GM19455 (cell line): ENCODE measurements at regions not wholly inside any gene's neighbourhood (a gene's known extent, or its start where the extent isn't known, plus 50 kb on each side); places are given as distances from the start of the nearest gene placed in this dataset.

Source experiments
- ATAC-seq: cut with Tn5 transposase; IDR thresholded peaks from one replicate; pipeline ENCODE4 v1.9.1; 2021; ENCODE audit not compliant: unreplicated experiment

DNA sequence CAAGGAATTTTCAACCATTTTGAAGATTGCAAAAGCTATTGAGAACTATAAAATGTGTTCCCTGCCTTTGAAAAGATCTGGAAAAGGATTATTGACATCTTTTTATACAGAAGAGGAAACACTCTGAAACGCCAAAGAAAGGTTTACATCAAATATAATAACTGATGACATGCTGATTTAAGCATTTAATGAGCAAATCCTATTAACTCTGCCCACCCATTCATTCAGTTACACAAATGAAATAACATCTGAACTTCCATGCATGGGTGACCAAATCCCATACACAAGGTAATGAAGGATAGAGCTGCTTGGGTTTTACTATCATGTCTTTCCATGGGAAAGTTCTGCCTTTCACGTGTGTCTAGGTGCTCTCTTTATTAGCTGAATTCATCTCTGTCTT, 589.4 kb upstream of the WWC1 start:
- no peak for ATAC-seq

DNA sequence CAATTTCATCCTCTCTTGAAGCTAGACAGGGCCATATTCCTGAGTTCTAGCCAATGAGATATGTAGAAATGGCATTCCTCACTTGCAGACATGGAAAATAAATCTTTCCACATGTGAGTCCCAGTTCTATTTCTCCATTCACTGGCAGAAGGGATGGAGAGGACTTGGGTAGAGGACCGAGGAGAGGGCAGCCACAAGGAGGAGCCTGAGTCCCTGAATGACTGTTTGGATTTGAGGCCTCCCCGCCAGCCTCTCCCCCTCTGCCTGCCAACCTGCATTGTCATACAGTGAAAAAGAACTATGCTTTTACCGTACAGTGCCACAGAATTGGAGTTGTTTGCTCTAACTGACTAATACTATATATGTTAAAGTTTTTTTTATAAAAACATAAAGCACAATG, 583.0 kb upstream of the WWC1 start:
- no peak for ATAC-seq

DNA sequence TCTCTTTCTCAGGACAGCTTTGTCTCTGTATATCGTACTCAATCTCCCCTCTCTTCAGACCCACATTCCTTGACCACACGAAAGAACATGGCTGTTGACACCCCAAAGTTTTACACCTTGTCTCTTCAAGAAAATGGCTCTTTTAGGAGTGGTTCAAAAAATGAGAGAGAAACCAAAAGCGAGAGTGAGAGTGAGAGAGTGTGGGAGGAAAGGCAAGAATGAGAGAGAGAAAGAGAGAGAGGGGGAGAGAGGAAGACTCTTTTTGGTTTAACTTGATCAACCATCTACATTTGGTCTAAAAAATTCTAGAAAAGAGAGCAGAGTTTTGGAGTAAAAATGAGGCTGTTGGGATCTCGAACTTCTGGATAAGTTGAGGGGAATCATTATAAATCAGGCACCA, 581.8 kb upstream of the WWC1 start:
- peak; percentile 80 for ATAC-seq

DNA sequence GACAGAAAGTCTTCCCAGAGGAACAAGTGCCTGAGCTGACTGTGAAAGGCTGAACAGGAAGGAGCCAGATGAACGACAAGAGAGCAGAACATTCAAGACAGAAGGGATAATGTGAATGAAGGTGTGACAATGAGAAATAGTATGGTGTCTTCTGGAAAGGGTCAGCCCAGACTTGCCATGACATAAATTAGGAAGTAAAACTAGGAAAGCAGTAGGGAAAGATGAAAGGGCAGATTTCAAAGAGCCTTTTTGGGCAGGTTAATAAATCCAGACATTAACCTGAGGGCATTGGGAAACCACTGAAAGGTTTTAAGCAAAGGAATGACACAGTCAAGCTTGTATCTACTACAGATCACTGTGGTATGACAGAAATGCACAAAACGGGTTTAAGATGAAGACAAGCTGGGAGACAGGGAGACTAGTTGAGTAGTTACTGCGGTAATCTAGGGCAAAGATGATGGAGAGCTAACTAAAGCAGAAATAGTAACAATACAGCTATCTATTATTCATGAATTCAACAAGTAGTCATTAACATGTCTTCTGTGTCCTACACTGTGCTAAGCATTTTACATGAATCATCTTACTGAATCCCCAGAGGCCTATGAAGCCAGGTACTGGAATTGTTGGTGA, 580.9 kb upstream of the WWC1 start:
- ATAC-seq: no peak

DNA sequence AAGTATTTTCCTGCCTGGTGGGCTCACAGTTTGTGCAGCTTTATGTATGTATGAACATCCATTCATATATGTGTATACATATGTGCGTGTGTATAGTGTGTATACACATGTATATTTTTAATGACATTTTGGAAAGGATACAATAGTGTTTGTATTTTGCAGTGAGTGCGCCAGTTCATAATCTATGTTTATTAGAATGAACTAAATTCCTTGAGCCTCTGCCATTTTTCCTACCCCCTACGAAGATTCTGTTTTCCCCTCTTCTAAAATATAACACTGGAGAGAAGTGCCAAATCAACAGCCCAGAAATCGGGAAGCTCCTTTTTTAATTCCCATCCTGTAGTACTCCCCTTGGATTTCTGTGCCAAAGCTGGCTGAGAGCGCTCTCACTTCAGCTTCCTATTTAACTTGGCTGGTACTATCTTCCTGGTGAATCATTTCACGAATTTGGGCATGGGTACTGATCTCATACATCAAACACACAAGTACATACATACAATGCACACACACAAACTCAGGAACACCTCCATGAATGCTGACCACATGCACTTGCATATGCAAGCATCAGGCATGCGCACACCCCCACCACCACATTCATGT, 578.4 kb upstream of the WWC1 start:
- ATAC-seq: no peak

DNA sequence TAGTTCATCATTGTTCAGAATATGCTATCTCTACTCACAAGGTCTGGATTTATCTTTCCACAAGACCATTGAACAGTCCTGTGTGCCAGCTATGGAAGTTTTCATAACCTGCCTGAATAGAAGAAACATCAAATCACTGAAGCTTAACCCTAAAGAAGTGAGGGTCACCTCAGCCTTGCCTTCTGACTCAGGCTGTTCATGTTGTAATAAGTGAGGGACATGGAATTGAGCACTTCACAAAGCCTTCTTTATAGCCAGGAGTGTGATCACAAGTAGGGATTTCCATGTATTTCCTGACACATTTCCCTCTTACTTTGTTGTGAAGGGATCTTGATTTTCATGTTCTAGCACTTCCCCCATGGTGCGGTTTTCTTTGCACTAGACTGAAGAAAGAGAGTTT, 577.5 kb upstream of the WWC1 start:
- ATAC-seq: no peak

DNA sequence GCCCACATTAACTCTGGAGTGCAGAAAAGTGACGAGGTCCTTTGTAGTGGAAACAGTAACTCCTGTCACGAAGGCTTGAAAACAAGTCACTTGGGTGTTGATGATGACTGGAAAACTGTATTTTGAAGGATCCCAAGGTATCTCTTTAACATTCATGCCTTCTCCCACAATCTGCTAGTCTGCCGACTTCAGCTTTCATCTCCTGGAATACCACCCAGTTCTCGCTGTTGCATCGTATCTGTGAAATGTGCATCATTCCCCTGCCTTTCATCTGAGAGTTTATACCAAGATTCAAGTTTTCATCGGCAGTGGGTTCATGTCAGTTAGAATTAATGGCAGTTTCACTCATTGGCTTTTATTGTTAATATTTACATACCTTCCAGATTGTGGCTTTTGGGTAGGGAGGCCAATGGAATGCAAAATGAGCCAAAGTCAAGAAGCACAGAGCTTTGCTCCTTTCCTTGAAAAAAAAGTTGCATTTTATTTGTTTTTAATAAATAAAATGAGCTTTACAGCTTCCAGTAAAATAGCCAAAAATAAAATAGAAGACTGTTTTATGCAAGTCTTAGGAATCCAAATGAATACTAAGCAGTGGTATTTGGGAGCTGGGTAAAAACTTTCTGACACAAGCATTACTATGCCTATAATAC, 575.2 kb upstream of the WWC1 start:
- ATAC-seq: no peak

DNA sequence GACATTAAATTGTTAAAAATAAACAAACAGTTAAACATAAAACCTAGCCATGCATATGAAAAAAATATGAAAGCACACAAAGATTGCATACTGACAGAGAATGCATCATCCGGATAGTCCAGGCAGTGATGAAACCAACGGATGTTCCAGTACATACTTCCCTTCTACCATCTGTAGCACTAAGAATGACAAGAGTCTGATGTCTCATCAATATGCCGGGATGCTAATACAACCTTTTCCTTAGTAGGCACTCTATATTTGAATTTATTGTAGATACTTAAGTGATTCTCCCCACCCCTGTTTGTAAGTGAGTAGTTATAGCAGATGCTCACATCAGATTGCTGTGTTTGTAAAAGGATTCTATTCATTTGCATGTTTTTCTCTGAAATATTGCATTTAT, 571.2 kb upstream of the WWC1 start:
- ATAC-seq: no peak

DNA sequence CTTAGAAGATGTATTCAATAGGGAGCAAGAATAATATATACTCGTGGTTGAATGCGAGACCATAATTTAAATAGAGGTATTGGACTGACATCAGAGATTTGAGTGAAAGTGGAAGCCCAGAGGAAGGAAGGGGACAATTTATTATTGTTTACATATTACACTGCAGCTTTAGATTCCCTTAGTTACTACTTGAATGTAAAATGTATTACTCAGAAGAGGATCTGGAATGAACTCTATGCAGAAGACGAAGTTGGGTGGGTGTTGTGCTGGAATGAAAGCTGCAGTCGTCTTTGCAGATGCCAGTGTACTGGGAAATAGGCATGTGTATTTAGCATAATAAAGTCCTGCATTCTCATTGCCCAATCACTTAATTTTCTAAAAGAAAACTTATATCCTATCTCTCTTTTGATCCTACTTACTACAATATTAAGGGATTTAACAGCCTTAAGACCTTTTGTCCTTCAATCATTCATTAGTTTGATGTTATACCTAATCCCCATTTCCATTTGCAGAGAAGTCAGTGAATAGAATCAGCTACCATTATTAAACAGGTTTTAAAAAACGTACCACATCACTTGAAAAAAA, 570.7 kb upstream of the WWC1 start:
- no peak for ATAC-seq

DNA sequence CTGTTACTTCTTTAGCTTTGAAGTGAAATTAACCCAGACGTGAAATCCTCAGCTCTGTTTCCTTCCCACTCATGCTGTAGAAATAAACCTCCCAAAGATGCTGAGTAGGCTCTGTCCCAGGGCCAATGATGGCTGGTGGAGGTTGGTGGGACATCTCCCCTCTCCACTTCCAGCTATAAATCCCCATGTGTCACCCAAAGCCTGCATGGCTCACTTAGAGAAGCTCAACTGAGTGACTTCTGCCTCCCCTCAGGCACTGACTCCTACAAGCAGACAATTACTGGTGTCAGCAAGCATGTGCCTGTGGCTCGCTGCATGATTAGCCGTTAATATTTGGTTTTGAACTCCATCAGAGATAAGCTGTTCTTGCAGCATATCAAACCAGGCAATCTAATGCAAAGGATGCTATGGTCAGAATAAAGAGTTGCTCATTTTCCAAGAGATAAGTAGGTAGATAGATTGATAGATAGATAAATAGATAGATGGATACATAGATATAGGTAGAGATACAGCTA, 569.5 kb upstream of the WWC1 start:
- ATAC-seq: no peak

DNA sequence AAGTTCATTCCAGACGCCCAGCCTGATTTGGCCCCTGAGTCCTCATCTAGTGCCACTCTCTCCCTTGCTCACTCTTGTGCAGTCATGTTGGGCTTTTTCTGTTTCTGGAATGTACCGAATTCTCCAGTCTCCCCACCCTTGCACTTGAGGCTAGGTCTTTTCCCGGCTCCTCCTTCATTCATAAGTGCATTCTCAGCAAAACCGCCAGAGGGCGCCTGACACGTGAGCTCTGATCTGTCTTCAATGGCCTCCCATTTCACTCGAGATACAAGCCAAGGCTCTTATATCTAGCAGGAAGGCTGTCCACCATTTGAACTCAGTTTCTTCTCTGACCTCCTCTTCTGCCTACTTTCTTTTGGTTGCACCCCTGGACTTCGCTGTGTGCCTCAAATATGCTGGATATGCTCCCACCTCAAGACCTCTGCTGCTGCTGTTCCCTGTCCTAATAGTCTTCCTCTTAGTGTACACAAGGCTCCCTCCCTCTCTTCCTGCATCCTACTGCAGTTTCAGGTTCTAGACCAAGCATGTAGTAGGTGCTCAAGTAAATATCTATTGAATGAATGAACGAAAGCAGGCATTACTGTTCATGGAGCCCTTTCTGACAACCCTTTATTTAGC, 568.1 kb upstream of the WWC1 start:
- peak; percentile 95 for ATAC-seq

DNA sequence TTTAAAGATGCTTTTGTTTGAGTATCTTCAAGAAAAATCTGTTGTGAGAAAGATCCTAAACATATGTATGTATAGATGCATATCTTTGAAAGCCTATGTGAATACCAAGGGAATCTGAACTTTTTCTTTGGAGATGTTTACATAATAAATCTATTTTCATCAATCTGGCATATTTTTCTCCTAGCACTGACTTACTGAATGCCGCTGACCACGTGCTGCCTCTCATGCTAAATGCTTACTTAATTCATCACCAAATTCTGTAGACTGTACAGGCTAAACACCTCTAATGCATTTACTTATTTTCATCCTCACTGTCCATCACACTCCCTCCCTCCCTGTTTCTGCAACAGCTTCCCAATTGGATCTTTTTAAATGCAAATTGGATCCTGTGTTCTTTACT, 566.2 kb upstream of the WWC1 start:
- no peak for ATAC-seq

DNA sequence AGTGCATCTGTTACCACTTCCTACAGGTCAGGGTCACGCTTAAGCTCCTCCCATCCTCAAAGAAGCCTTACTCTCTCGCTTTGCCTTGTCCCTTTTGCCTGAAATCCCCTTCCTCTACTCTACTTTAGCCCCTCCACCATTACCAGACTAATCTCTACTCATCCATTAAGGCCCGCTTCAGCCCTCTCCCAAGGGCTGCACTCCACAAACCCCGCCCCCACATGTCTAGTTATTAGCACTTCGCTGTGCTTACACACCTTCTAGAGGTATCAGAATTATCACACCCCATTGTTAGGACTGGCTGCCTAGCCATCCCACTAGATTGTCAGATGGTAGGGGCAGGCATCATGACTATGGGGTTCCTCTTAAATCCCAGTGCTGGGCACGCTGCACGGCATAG, 565.7 kb upstream of the WWC1 start:
- no peak for ATAC-seq

DNA sequence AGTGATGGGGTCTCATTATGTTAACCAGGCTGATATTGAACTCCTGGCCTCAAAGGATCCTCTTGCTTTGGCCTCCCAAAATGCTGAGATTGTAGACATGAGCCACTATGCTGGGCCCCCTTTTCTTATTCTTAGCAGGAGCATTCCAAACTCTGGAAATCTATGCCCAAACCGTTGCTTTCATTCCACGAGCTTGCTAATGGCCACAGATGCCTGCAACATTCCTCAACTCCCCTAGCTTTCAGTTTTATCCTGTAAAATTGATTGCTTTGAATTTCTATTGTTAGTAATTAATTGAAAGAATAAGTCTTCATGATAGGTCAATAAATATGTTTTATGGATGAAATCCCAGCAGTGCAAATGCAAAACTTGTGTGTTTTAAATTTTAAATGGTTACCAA, 564.8 kb upstream of the WWC1 start:
- no peak for ATAC-seq

DNA sequence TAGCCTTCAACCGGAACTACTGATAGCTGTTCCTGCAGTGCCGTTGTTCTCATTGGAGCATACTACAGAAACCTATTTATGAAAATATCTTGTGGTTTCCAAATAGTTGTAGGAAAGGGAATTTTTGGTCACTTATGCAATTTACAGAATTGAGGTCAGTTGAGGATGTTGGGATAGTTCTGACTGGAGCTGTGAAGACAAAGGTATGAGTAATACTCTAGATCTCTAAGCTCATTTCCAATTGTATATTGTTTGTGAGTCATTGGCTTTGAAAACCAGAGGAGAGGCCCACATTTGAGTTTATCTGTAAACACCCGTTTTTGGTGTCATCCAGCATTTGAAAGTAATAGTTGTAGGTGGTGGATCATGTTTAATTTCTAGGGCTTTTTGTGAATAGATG, 561.3 kb upstream of the WWC1 start:
- no peak for ATAC-seq

DNA sequence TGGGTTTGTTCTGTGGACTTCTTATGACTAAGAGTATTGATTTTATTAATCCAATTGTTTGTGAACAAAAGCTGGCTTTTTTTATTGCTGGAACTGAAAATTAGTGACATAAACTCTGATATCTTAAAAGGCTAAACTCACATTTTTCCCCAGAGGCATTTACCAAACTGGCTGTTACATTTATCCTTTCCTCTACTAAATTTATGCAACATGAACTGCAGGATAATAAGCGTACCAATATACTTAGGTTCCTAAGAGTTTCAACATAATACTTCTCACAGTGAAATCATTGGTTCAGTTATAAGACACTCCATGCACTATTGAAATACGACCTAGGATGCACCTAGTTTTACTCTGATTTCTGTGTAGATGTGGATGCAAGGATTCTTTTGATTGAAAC, 560.8 kb upstream of the WWC1 start:
- no peak for ATAC-seq

DNA sequence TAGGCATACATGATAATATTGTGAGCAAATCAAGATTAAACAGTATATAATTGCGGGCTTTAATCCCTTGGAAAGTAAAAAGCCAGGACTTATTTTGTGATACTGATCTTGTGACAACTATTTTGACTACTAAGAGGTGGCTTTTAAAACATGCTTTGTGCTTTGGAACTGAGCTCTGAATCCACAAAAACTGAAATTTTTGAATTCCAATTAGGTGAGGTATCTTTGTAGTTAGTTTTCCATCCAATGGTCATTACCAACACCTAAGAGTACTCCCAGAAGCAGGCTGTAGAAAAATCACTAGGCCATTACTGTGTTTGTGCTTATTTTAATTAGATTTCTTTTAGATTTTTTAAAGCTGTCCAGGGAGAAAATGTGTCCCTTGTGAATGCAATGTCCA, 559.5 kb upstream of the WWC1 start:
- no peak for ATAC-seq

DNA sequence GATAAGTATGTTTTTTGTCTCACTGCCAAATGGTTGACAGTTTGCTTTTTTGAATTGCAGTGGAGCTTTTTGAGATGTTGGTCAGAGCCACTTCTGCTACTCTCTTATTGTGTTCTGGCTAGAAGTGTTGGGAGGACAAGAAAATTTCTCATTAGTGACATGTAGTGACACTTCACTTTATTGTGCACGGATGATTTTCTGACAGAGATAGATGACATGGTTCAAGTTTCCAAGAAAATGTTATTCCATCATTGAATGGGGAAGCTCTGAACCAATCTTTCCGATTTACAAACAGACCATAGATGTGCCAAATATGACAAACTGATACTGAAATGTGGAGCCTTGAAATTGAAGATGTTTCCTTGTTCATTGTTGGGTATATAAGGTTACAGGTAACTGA, 558.9 kb upstream of the WWC1 start:
- no peak for ATAC-seq

DNA sequence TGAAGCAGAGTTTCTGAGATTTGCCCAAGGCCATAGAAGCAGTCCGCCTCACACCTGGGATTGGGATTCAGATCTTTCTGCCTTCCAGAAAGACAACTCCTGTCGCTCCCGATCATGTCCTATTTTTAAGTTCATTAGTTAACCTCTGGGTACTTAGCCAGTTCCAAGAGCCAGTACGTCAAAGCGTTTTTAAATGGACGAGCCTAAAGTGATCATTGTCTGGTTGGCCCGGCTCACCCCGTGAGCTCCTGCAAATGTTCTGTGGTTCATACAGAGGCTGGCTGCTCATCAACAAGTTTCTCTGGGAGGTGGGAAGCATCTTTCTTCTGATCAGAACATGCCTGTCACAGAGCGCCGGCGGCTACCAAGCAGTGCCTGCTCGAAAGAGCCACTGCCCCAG, 554.5 kb upstream of the WWC1 start:
- ATAC-seq: no peak

DNA sequence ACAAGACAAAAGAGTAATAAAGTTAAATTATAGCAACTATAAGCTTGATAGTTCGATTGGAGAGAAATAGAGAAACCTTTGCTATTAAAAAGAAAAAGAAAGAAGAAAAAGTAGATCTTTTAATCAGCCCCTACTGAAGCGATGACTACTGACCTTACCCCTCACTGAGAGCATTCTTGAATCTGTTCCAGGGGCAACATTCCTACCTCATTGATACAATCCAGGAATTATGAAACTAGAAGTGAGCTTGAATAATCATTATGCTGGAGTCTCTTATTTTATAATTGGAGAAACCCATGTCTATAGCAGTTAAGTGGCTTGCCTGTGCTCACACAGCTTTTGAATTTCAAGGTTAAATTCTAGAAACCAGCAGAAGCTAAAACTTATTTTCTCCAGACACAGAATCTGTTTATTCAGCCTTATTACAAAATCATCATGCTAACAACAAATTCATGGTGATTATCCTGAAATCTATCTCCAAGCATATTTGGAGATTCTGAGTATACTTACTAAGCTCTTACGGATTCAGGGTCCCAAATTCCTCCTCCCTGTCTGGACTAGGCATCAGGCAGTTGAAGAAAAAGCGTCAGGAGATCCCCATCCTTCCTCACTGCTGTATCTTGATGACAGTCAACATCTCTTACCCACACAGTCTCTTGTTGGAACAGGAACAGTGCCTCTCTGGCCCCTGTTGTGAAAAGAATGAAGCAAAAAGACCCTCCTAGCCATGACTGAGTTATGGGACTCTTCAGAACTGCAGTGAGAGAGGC, 547.6 kb upstream of the WWC1 start:
- ATAC-seq: no peak

DNA sequence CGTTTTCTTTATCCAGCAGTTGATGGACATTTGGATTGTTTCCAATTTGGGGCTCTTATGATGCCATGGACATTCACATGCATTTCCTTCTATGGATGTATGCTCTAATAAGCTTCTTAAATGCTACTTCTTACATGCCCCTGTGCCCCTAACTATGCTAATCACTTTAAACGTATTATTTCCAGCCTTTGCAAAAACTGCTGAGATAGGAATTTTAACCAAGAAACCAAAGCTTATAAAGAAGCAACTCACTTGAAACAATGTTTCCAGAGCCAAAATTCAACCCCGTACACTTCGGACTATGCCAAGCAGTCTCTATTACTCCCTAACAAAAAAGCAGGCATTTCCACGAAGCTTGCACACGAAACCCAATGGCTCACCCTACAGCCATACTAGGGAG, 545.6 kb upstream of the WWC1 start:
- ATAC-seq: no peak
